Nephron progenitor cell (in vitro differentiated cells): ENCODE measurements at regions not wholly inside any gene's neighbourhood (a gene's known extent, or its start where the extent isn't known, plus 50 kb on each side); places are given as distances from the start of the nearest gene placed in this dataset.

ENCODE experiments used
- DNase-seq: peaks from one replicate; pipeline ENCODE4 v3.0.0; 2021
- H3K27ac Mint-ChIP-seq: 2 replicates; pipeline ENCODE4 v1.8.0; 2021; ENCODE audit warnings: mild to moderate bottlenecking, moderate library complexity, mixed read lengths
- H3K27me3 Mint-ChIP-seq: 2 replicates; pipeline ENCODE4 v1.8.0; 2021; ENCODE audit warnings: mild to moderate bottlenecking, low read depth, mixed read lengths; ENCODE audit not compliant: poor library complexity
- H3K36me3 Mint-ChIP-seq: 2 replicates; pipeline ENCODE4 v1.8.0; 2021; ENCODE audit warnings: low read depth, mixed read lengths
- H3K4me1 Mint-ChIP-seq: 2 replicates; pipeline ENCODE4 v1.8.0; 2021; ENCODE audit warnings: mixed read lengths
- H3K4me3 Mint-ChIP-seq: 2 replicates; pipeline ENCODE4 v1.8.0; 2021; ENCODE audit warnings: mild to moderate bottlenecking, moderate library complexity, mixed read lengths
- H3K9me3 Mint-ChIP-seq: 2 replicates; pipeline ENCODE4 v1.8.0; 2021; ENCODE audit warnings: mild to moderate bottlenecking, moderate library complexity, mixed read lengths
- CTCF ChIP-seq: fragments of 200-600 bp; sonication (generic); IDR thresholded peaks from 2 replicates; pipeline ENCODE4 v1.5.0; 2021; ENCODE audit warnings: antibody characterized with exemption

- TF ChIP-seq CTCF = no peak
- Mint-ChIP-seq H3K27ac (no peak overlapping the region), H3K4me3 (no peak overlapping the region), H3K27me3 (peaks cover 2% of the 10 kb centered on the region), H3K36me3 (no peaks in the 10 kb centered on the region), H3K9me3 (peaks cover 4% of the 10 kb centered on the region), H3K4me1 (no peaks in the 10 kb centered on the region)
- no peak for DNase-seq
Measured at GRCh38 chr2:163849756-163850435, 114.1 kb upstream of the FIGN start.

GRCh38 chr2:163838890-163839289 lies 103.1 kb upstream of the FIGN start:
- DNase-seq = no peak
- Mint-ChIP-seq H3K4me3 (no peak overlapping the region), H3K27ac (no peak overlapping the region), H3K4me1 (no peaks in the 10 kb centered on the region), H3K9me3 (no peaks in the 10 kb centered on the region), H3K27me3 (peaks cover 3% of the 10 kb centered on the region), H3K36me3 (no peaks in the 10 kb centered on the region)
- no peak for TF ChIP-seq CTCF

GRCh38 chr2:163836167-163836566 lies 100.4 kb upstream of the FIGN start:
- Mint-ChIP-seq H3K4me1 (peaks cover 6% of the 10 kb centered on the region), H3K27me3 (peaks cover 3% of the 10 kb centered on the region), H3K4me3 (no peak overlapping the region), H3K36me3 (no peaks in the 10 kb centered on the region), H3K27ac (no peak overlapping the region), H3K9me3 (no peaks in the 10 kb centered on the region)
- no peak for TF ChIP-seq CTCF
- no peak for DNase-seq

- H3K4me3 Mint-ChIP-seq = no peak overlapping the region
- H3K4me1 Mint-ChIP-seq = peaks cover 6% of the 10 kb centered on the region
- H3K27ac Mint-ChIP-seq = peak overlapping the region; percentile 21
- DNase-seq = no peak
- H3K36me3 Mint-ChIP-seq = no peaks in the 10 kb centered on the region
- H3K27me3 Mint-ChIP-seq = peaks cover 3% of the 10 kb centered on the region
- no peaks in the 10 kb centered on the region for H3K9me3 Mint-ChIP-seq
- no peak for TF ChIP-seq CTCF
Measured at GRCh38 chr2:163834841-163835240, 99.0 kb upstream of the FIGN start.

GRCh38 chr2:163834221-163834620 lies 98.4 kb upstream of the FIGN start:
- Mint-ChIP-seq H3K27ac (no peak overlapping the region), H3K27me3 (peaks cover 3% of the 10 kb centered on the region), H3K36me3 (no peaks in the 10 kb centered on the region), H3K4me3 (no peak overlapping the region), H3K9me3 (peaks cover 5% of the 10 kb centered on the region), H3K4me1 (peaks cover 6% of the 10 kb centered on the region)
- no peak for TF ChIP-seq CTCF
- DNase-seq = no peak

- Mint-ChIP-seq H3K36me3 (no peaks in the 10 kb centered on the region), H3K4me1 (peaks cover 6% of the 10 kb centered on the region), H3K9me3 (peaks cover 11% of the 10 kb centered on the region), H3K4me3 (no peak overlapping the region), H3K27ac (no peak overlapping the region), H3K27me3 (peaks cover 6% of the 10 kb centered on the region)
- DNase-seq = no peak
- no peak for TF ChIP-seq CTCF
Measured at GRCh38 chr2:163828771-163829170, 93.0 kb upstream of the FIGN start.
